ENCODE measurements at regions not wholly inside any gene's neighbourhood (a gene's known extent, or its start where the extent isn't known, plus 50 kb on each side); places are given as distances from the start of the nearest gene placed in this dataset.

GRCh38 chr1:38396606-38397005 lies 350.0 kb upstream of the POU3F1 start:
- no peak for DNase-seq (ENCODE audit: low read depth)

GRCh38 chr1:38394303-38394702 lies 347.7 kb upstream of the POU3F1 start:
- no peak for DNase-seq (ENCODE audit: low read depth)

- DNase-seq (ENCODE audit: low read depth), result no peak
Measured at GRCh38 chr1:38392861-38393260, 346.3 kb upstream of the POU3F1 start.

- DNase-seq (ENCODE audit: low read depth), result no peak
Measured at GRCh38 chr1:38381256-38381655, 334.7 kb upstream of the POU3F1 start.

DNA sequence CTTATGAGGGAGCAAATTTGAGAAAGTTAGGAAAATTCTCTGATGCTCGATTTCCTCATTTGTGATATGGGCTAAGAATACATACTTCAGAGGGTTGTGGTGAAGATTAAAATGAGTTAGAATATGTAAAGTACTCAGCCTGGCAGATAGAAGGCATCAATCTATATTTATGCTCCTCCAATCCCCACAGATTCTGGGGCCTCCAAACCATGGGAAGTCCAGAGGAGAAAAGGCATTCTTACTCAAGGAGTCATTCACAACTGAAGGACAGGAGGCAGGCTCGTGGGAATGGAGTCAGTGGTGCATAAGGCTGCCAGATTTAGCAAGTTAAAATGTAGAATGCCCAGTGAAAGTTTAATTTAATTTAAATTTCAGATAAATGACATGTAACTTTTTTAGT lies 330.0 kb upstream of the POU3F1 start:
- no peak for DNase-seq (ENCODE audit: low read depth)

DNA sequence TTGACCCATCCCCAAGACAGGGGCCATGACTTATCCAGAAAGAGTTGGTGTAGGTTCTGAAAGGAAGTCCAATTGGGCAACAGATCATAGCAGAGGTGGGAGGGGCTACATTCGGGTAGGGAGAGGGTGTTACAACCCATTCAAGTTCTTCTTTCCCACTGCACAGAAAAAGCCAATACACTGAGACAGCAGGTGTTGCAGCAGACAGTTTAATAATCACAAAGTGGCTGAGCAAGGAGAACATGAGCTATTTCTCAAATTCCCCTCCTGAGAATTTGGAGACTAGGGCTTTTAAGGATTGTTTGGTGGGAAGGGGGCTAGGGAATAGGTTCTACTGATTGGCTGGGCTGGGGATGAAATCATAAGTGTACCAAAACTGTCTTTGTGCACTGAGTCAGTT lies 328.4 kb upstream of the POU3F1 start:
- no peak for DNase-seq (ENCODE audit: low read depth)

DNA sequence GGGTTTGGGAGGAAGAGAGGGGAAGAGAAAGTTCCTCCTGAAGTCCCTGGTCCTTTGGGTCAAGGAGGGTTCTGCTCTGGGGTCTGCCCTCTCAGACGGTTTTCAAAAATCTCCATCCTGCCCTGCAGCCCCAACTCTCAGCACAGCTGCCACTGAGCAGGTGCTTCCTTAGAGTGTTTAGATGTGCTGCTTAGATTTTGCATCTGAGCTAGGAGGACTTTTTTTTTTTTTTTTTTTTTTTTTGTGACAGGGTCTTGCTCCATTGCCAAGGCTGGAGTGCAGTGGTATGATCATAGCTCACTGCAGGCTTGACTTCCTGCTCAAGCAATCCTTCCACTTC lies 324.9 kb upstream of the POU3F1 start:
- no peak for DNase-seq (ENCODE audit: low read depth)

DNA sequence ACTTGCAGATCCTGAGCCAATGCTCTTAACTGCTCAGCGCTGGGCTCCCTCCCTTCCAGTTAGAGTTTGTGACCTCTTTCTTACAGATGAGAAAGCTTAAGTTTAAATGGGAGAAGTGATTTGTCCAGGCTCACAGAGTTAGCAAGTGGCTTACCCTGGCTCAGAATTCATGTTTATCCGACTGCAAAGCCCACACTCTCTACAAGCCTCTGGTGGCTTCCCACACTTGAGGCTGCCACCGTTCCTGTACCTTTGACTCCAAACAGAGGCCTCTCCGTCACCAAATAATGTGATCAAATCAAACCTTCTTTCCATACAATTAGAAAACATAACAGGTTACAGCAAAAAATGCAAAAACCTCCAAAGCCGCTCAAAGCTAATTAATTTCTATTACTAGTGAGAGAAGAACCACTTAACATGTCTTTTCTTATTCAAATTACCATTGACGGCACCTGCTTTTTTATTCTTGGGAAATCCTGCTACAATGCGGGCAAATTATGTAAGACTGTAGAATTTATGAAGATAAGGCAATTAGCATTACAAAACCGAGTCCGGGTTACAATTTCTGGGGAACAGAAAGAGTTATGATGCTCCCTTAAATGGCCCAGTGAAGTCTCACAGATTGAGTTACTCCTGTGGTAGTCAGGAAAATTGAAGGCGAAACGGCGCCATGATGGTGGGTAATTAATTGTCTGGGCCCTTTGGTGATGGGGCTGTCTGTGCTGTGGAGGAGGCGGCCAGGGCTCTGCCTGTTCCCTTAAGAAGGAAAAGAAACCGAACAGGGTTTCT lies 324.3 kb upstream of the POU3F1 start:
- no peak for DNase-seq (ENCODE audit: low read depth)

DNA sequence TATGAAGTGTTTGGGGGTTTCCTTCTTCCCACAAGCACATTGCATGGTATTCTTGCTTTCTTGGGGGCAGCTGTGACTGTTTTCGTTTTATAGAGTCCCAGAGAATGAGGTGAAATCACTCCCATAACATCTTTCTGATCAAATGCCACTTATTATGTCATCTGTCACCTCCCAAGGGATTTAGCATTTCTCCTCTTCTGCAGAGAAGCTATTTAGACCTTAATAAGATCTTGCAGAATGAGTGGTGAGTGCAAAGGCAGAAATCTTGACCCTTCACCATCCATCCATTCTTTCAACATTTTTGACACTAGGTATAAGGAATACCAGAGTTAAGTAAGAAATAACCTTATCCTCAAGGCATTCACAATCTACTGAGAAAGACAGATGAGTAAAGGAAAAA lies 318.6 kb upstream of the POU3F1 start:
- DNase-seq (ENCODE audit: low read depth), result no peak

GRCh38 chr1:38361566-38361965 lies 315.0 kb upstream of the POU3F1 start:
- DNase-seq (ENCODE audit: low read depth), result no peak

DNA sequence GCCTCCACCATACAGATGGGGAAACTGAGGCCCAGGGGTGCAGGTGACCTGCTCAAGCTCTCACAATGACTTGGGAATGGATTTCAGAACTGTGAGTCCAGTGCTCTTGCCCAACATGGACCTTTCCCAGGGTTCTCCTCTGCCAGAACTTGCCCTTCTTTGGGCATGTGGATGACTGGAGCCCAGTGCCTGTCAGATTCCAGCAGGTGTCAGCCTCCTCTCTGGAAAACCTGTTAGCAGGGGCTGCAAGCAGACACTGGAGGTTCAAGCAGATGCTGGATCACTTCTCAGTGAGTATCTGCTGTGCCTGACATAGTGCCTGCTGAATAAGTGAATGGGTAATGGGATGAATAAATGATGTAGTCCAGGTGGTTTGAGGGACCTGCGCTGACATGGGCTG lies 314.2 kb upstream of the POU3F1 start:
- no peak for DNase-seq (ENCODE audit: low read depth)

- no peak for DNase-seq (ENCODE audit: low read depth)
Measured at GRCh38 chr1:38353956-38354355, 307.4 kb upstream of the POU3F1 start.

- DNase-seq (ENCODE audit: low read depth), result no peak
Measured at GRCh38 chr1:38352869-38353268, 306.3 kb upstream of the POU3F1 start.

DNA sequence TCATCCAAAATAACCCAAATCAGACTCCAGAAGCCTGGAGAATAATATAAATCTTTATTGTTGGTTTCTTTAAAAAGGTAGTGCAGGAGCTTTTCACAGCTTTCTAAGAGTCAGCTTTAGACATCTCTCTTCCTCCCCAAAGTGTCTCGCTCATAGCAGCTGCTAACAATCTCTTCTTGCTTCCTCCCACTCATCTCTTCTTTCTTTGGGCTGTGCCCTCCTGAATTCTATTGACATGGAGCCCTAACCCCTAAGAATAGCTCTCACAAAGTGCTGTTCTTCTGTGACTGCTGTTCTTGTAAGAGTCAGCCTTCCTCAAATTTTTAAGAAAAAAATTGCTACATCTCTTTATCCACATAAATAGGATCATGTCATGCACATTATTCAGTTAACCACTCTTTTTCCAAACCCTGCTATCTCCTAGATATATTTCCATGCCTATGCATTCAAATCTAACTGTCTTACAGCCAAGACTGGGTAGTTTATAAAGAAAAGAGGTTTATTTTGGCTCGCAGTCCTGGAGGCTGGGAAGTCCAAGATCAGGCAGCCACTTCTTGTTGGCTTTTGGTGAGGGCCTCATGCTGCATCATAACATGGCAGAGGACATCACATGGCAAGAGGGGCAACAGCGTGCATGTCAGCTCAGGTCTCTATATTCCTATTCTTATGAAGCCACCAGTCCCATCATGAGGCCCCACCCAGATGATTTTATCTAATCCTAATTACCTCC lies 301.0 kb upstream of the POU3F1 start:
- DNase-seq (ENCODE audit: low read depth), result no peak

GRCh38 chr1:38344716-38345115 lies 298.1 kb upstream of the POU3F1 start:
- DNase-seq (ENCODE audit: low read depth), result peak; percentile 2

DNA sequence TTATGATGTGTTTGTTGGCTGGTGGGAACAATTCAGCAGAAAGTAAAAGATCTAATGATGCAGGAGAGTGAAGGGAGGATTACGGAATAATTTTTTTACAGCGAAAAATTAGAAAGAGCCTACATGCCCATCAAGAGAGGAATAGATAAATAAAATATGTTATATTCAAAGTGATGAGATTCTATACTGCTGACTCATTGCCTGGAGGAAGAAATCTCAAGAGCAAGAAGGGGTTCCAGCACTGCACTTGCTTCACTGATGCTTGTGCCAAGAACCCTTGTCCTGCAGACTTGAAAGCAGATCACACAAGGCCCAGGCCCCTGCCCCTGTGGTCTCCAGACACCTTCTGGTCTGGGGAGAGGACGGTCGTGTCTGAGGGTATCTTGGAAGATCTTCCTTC lies 295.1 kb upstream of the POU3F1 start:
- no peak for DNase-seq (ENCODE audit: low read depth)

GRCh38 chr1:38340409-38340808 lies 293.8 kb upstream of the POU3F1 start:
- no peak for DNase-seq (ENCODE audit: low read depth)

- DNase-seq (ENCODE audit: low read depth), result no peak
Measured at GRCh38 chr1:38337711-38338110, 291.1 kb upstream of the POU3F1 start.

- no peak for DNase-seq (ENCODE audit: low read depth)
Measured at GRCh38 chr1:38336961-38337360, 290.4 kb upstream of the POU3F1 start.

GRCh38 chr1:38336301-38336923 lies 289.8 kb upstream of the POU3F1 start:
- DNase-seq (ENCODE audit: low read depth), result no peak

- DNase-seq (ENCODE audit: low read depth), result peak; percentile 29
Measured at GRCh38 chr1:38334930-38335592, 288.5 kb upstream of the POU3F1 start.

DNA sequence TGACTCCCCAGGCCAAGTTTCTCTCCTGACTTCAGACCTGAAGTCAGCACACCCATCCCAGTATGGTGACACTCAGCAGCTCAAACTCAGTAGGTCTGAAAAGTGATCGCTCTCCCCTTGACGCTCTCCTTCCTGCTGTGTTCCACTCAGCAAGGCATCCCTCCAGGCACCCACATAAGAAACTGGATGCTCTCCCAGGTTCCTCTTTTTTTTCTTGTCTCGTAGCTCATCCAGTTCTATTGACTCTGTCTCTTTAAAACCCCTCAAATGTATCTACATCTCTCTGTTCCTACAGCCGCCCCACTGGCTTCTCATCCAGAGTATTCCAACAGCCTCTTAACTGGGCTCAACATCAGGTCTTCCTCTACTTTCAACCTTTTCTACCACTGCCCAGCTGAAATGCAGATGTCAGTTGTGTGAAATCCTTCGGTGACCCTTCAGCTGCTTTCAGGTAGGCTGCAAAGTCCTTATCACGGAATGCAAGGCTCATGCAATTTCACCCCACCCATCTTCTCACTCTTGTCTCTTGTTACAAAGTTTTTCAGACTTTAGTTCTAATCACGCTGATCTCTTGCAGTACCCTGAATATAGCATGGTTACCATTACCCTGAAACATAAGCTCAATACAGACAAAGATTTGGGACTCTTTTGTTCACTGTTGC lies 286.2 kb upstream of the POU3F1 start:
- no peak for DNase-seq (ENCODE audit: low read depth)

All from activated T-cell treated with anti-CD3 and anti-CD28 coated beads for 48 hours (primary cell).